Islet precursor cell (in vitro differentiated cells): ENCODE measurements at regions not wholly inside any gene's neighbourhood (a gene's known extent, or its start where the extent isn't known, plus 50 kb on each side); places are given as distances from the start of the nearest gene placed in this dataset.
"Not testable (repeated sequence)": the region's sequence is repeated elsewhere in the genome, so short reads cannot be mapped to it uniquely, and the experiment has no call there.

ENCODE experiments used
- DNase-seq: peaks from one replicate; pipeline ENCODE4 v3.0.0-alpha.2; 2018

DNA sequence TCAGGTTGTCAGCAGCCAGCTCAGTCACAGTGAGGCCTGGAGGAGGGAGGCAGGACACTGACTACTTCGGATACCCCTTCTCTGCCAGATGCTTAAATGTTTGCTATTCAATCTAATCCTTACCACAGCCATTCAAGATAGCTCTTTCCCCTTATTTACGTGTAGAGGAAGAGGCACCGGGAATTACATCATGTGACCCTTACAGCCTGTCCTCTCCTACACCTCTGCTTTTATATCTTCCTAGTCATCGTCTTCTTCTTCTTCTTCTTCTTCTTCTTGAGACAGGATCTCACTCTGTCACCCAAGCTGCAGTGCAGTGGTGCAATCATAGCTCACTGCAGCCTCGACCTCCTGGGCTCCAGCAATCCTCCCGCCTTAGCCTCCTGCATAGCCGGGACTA lies 148.1 kb upstream of the NEDD9 start:
- DNase-seq, result no peak

- DNase-seq, result no peak
Observed at GRCh38 chr6:11379805-11380204, 147.3 kb upstream of the NEDD9 start.

- DNase-seq, result no peak
Observed at GRCh38 chr6:11378639-11379038, 146.2 kb upstream of the NEDD9 start.

GRCh38 chr6:11374036-11375010 lies 141.9 kb upstream of the NEDD9 start:
- no peak for DNase-seq

DNA sequence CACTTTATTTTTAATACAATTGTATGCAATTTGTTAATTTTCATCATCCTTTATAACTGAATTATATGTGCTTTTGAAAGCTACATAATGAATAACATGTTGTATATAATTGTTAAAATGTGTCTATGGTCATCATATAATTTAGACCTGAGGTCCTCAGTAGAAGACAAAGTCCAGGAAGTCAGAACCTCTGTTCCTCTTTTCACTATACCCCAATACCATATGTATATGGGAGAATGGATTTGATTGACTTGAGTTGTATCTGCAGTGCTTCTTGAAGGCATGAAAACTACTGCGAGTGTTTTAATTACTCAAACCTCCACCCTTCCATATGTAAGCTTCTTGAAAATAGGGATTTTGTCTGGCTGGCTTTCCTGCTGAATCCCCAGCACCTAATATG lies 140.7 kb upstream of the NEDD9 start:
- no peak for DNase-seq

DNA sequence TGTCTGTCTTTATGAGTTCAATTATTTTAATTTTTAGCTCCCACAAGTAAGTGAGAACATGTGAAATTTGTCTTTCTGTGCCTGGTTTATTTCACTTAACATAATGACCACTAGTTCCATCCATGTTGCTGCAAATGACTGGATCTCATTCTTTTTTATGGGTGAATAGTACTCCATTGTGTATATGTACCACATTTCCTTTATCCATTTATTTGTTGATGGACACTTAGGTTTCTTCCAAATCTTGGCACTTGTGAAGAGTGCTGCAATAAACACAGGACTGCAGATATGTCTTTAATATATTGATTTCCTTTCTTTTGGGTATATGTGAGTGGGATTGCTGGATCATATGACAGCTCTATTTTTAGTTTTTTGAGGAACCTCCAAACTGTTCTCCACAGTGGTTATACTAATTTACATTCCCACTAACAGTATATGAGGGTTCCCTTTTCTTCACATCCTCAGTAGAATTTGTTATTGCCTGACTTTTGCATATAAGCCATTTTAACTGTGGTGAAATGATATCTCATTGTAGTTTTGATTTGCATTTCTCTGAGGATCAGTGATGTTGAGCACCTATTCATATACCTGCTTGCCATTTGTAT lies 139.8 kb upstream of the NEDD9 start:
- not testable (repeated sequence) for DNase-seq

DNA sequence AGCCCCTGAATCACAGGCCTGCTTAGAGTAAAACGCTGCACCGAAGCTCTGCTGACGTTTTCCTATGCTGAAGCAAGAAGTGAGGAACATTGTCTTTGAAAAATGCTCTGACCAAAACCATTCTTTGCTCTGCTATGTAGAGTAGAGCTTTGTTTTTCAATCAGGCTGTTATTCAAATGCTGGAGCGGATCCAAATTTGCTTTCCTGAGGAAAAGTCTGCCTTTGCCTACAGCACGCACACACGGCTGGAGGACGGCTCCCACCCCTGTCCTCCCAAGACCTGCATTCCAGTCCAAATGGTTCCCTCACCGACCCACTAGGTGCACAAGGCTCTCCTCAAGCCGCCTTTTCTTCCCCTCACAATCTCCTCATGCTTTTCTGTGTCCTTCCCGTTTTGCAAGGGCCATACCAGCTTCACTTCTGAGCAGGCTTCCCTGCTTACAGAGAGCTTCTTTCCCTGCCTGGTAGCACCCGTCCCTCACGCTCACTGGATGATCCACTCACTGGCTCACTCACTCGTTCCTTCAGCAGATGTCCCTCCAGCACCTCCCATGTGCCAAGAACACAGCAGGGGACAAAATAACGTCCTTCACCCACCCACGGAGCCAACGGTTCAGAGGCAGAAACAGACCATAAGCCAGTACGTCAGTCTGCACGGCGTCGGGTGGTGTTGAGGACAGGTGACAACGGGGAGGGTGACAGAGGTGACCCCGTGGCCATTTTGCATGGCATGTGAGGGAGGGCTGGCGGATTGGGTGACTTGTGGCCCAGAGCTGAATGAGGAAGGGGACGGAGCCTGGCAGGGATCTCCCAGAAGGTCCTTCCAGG lies 137.9 kb upstream of the NEDD9 start:
- DNase-seq, result no peak

DNA sequence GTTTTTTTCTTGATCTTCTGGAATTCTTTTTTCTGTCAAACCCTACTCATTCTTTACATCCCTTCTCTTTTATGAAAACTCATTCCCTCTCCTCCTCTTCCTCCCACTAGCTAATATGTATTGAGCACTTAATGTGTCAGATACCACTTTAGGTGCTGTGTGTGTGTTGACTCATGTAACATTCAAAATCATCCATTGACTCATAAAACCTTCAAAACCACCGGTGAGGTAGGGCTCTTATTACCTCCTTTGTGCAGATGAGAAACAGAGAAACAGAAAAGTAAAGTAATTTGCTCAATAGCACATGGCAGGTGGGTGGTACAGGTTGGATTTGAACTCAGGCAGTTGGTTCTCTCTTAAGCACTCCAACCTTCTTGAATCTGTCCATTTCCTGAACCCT lies 136.3 kb upstream of the NEDD9 start:
- no peak for DNase-seq

GRCh38 chr6:11368264-11368663 lies 135.8 kb upstream of the NEDD9 start:
- DNase-seq, result no peak

GRCh38 chr6:11367638-11368199 lies 135.3 kb upstream of the NEDD9 start:
- peak; percentile 58 for DNase-seq

DNA sequence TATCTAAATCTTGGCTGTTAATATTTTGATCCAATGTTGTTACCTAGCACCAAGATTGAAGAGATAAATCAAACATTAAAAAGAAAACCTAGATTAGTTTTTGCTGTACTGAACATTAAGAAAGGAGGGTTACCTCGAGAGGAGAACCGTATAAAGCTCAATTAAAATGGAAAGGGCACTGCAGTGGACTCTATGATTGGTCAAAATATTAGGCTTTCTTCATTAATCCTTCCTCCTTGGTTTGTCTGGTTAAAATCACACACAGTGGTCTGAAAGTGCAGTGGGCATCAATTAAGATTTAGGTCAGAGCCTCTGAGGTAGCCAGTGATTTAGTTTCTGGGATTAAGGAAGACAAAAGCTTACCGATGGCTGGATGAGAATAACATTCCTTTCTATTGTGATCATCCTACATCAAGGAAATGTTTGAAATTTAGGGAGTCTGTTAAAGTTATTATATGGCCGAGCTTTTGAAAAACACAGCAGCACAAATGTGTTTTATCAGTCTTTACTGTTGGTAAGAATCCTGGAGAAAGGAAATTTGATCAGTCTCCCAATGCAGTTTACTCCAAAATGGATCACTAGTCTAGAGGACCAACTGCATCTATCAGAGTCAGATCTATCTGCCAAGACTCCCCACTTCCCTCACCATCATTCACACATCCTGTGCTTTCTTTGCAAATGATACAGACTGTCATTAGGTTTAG lies 134.6 kb upstream of the NEDD9 start:
- no peak for DNase-seq

- no peak for DNase-seq
Observed at GRCh38 chr6:11366183-11366933, 133.9 kb upstream of the NEDD9 start.

DNA sequence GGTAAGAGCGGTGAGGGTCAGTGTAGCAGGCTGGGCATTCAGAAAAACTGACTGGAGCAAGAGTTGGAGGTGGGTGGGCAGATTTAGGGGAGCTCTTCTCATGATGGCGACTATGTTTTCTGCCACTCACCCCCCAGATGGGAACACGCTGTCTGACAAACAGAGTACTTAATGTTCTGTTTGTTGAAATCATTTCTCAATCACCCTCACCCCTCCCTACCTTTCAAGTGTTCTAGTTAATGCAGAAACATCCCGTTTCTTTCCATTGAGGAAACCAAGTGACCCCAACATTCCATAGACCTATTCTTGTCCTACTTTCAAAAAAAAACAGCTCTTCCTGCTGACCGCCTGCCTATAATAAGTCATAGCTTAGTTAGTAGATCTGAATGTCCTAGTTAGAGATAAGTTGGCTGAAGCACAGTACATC lies 132.5 kb upstream of the NEDD9 start:
- DNase-seq, result no peak

DNA sequence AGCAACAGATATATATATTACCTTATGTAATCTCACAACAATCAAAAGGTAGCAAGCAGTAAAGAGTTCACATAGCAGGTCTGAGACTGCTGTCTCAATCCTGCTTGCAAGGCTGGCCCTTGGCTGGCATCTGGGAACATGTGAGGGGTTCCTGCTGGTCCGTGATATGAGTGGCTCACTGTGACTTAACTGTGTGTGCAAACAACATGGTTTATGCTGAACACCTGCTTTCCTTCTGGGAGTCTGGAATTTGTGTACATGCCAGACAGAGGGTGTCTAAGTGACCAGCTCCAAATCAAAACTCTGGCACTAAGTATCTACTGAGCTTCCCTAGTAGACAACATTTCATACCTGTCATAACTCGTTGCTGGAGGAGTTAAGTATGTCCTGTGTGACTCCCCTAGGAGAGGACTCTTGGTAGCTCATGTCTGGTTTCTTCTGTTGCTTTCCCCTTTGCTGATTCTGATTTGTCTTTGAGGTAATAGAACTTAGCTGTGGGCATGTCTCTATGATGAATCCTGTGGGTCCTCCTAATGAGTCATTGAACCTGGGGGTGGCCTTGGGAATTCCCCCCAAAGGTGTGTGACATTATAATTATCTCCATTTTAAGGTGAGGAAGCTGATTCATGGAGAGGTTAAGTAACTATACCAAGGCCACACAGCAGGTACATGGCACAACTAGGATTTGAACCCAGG lies 131.6 kb upstream of the NEDD9 start:
- no peak for DNase-seq

DNA sequence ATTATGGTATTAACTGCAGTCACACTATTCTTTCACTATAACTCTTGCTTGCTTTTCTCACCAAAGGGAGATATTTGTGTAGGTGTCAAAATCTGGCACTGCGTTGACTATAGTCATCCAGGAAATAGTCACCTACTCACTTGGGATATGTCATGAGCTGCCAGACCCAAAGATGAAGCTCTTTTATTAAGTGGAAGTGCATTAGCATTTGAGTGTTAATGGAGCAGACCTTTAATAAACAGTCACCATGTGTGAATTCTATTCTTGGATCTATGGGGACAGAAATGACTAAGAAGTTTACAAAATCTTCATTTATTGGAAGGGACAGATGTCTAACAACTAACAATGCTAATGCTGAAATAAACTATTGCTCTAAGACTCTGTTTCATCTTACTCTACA lies 130.1 kb upstream of the NEDD9 start:
- DNase-seq, result no peak

DNA sequence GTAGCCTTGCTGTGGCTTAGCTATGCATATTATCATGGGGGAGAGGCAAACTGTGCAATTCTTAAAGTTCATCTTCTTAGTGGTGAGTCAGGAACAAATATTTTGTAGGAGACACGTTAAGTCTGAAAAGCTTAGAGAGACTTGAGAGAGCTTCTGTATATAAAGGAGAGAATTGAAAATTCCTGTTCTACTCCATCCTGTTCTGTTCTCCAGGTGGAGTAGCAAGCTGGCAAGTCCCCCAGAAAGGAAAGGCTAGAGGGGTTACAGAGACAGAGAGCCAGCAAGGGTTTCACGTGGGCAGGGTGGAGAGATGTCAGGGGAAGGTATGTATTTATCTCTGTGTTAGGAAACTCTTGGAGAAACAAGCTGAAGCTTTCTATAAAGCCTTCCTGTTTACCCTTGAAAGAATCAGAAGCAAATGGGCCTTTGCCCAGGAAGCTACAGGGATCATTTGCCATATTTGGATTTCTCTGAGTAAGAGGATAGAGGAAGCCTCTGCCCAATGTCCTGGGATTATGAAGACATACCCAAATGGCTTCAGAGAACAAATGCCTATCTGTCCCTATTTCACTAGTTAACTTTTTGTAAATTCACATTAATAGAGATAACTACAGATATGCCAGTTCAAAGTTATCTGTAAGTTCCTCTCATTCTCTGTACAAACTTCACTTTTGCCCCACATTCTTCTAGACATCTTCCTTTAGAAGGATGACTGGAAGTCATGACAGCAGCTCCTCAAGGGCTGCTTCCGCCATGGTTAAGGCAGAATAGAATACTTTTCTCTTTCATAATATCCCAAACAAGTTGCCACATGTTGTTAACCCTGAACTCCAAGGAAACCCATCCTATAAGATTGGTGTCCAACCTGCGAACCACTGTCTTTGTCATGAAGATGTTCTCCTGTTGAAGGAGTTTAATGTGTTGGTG lies 126.7 kb upstream of the NEDD9 start:
- no peak for DNase-seq

GRCh38 chr6:11357285-11357684 lies 124.8 kb upstream of the NEDD9 start:
- no peak for DNase-seq

GRCh38 chr6:11356404-11357155 lies 124.1 kb upstream of the NEDD9 start:
- DNase-seq, result no peak

- no peak for DNase-seq
Observed at GRCh38 chr6:11353921-11354389, 121.5 kb upstream of the NEDD9 start.
